ENCODE measurements at regions not wholly inside any gene's neighbourhood (a gene's known extent, or its start where the extent isn't known, plus 50 kb on each side); places are given as distances from the start of the nearest gene placed in this dataset.

GRCh38 chr5:96609369-96609768 is 52.8 kb upstream of the CAST start:
- H3K56ac ChIP-seq (ENCODE audit: insufficient read length, low read depth, low read length): no peak overlapping the region
- no peaks in the 10 kb centered on the region for H3K79me2 ChIP-seq (ENCODE audit: insufficient read depth, low read length)
- no peak overlapping the region for H2BK5ac ChIP-seq (ENCODE audit: insufficient read length, low read length)
- no peak overlapping the region for H3K23ac ChIP-seq (ENCODE audit: insufficient read length, low read depth, low read length)
- H3K4me3 Mint-ChIP-seq: no peak overlapping the region
- H4K91ac ChIP-seq (ENCODE audit: insufficient read length, low read depth, low read length): no peak overlapping the region
- H3K27ac Mint-ChIP-seq: no peak overlapping the region
- no peak overlapping the region for H3K4ac ChIP-seq (ENCODE audit: low read depth, low read length)
- H3K4me2 ChIP-seq (ENCODE audit: insufficient read depth, insufficient read length, low read length): no peak overlapping the region
- H4K5ac ChIP-seq (ENCODE audit: insufficient read length, low read depth, low read length): no peak overlapping the region
- TF ChIP-seq CTCF (conservative IDR thresholded peaks at IDR 0.05): no peak
- H3K23me2 ChIP-seq (ENCODE audit: insufficient read length, low read depth, low read length, poor library complexity, severe bottlenecking): no peaks in the 10 kb centered on the region
- H4K8ac ChIP-seq (replicated peaks; ENCODE audit: insufficient read length, low read depth, low read length): no peak overlapping the region
- no peaks in the 10 kb centered on the region for H3K9me3 ChIP-seq (ENCODE audit: control insufficient read depth, low read depth, low read length)
- H2AK5ac ChIP-seq (ENCODE audit: insufficient read length, low read length): no peak overlapping the region
- no peak overlapping the region for H3K27ac ChIP-seq (ENCODE audit: insufficient read length, low read depth, low read length)
- H3K9ac ChIP-seq (ENCODE audit: extremely low read depth, insufficient read length, low read length): no peak overlapping the region
- no peaks in the 10 kb centered on the region for H4K20me1 ChIP-seq (ENCODE audit: control insufficient read depth, insufficient read depth, insufficient read length)
- H2BK12ac ChIP-seq (ENCODE audit: insufficient read length, low read depth, low read length): no peak overlapping the region
- peaks cover 2% of the 10 kb centered on the region; the same call in 1 of the 2 replicates for H3K27me3 Mint-ChIP-seq (ENCODE audit: low read depth)
- no peak overlapping the region for H3K18ac ChIP-seq (ENCODE audit: insufficient read length, low read depth, low read length)
- H3K4me1 Mint-ChIP-seq: peaks cover 10 to 11% of the 10 kb centered on the region in 2 experiments
- H2AFZ ChIP-seq (ENCODE audit: low read length): no peak overlapping the region
- H3K79me1 ChIP-seq (ENCODE audit: insufficient read depth, low read depth, low read length, poor library complexity, severe bottlenecking): no peaks in the 10 kb centered on the region
- H3T11ph ChIP-seq (ENCODE audit: low read length): no peak overlapping the region
- no peaks in the 10 kb centered on the region for H3K27me3 ChIP-seq (ENCODE audit: insufficient read depth, low read length)
- H3K14ac ChIP-seq (ENCODE audit: insufficient read depth, low read length): no peak overlapping the region
- H2BK20ac ChIP-seq (ENCODE audit: low read depth, low read length, poor library complexity, severe bottlenecking): no peak overlapping the region
- H3K36me3 Mint-ChIP-seq (ENCODE audit: insufficient read depth in 1 of 3, low read depth in 3 of 3): peaks cover 0 to 4% (median 0%) of the 10 kb centered on the region in 3 experiments; a peak in 2 of 7 replicates
- no peak for DNase-seq
- no peak overlapping the region for H2BK120ac ChIP-seq (ENCODE audit: low read depth, low read length, poor library complexity, severe bottlenecking)
- no peaks in the 10 kb centered on the region for H3K4me1 ChIP-seq (ENCODE audit: insufficient read depth, low read length)
- H2BK15ac ChIP-seq (ENCODE audit: low read depth, low read length): no peak overlapping the region
- no CpG with 5 or more reads among the region's 1 CpG for WGBS (ENCODE audit: extremely low coverage, insufficient read length, low lambda C conversion rate)
- H3K9me3 Mint-ChIP-seq: peaks cover 0 to 2% of the 10 kb centered on the region in 2 experiments; a peak in 1 of 5 replicates

All from H9 (cell line).